A673 (cell line): ENCODE measurements at regions not wholly inside any gene's neighbourhood (a gene's known extent, or its start where the extent isn't known, plus 50 kb on each side); places are given as distances from the start of the nearest gene placed in this dataset.

Source experiments
- EZH2 ChIP-seq: fragments of 200-600 bp; sonication (generic); IDR thresholded peaks from 2 replicates; pipeline ENCODE4 v1.6.1; 2017; ENCODE audit warnings: borderline replicate concordance, low read depth, mild to moderate bottlenecking, mixed read lengths, antibody characterized with exemption, low read length; ENCODE audit not compliant: poor library complexity, severe bottlenecking
- TF ChIP-seq, protein P1 (sequence below): fragments of 300-800, 200-600 bp; sonication (generic); conservative IDR thresholded peaks from 2 replicates; pipeline ENCODE4 v1.5.1; 2017; ENCODE audit warnings: low read depth, mild to moderate bottlenecking, antibody characterized with exemption, low read length, moderate library complexity, mixed read lengths

DNA sequence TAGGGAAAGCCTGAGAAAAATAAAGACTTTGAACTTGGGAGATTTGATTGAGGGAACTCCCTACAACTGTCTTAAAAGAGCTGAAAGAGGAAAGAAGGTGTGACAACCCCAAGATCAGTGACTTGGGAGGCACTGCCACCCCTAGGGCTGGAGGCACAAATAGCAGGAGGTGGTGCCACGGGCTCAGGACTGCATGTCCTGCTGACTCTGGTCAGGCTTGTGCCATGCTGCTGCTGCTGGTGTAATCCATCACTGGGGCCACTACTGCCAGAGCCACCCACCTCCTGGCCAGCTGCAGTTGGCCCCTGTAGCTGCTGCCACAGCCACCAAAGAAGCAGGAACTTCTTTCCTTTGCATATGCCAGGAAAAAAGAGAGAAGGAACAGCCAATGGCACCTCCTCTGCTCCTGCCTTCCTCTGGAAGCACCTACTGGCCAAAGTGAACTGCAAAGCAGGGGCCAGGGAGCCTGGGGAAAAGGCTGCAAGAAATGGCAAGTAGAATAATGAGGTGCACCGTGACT is 730.3 kb downstream of the PTPRU start:
- no peak for TF ChIP-seq EZH2
- TF ChIP-seq, protein P1, sequence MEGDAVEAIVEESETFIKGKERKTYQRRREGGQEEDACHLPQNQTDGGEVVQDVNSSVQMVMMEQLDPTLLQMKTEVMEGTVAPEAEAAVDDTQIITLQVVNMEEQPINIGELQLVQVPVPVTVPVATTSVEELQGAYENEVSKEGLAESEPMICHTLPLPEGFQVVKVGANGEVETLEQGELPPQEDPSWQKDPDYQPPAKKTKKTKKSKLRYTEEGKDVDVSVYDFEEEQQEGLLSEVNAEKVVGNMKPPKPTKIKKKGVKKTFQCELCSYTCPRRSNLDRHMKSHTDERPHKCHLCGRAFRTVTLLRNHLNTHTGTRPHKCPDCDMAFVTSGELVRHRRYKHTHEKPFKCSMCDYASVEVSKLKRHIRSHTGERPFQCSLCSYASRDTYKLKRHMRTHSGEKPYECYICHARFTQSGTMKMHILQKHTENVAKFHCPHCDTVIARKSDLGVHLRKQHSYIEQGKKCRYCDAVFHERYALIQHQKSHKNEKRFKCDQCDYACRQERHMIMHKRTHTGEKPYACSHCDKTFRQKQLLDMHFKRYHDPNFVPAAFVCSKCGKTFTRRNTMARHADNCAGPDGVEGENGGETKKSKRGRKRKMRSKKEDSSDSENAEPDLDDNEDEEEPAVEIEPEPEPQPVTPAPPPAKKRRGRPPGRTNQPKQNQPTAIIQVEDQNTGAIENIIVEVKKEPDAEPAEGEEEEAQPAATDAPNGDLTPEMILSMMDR = no peak
